ENCODE measurements at regions not wholly inside any gene's neighbourhood (a gene's known extent, or its start where the extent isn't known, plus 50 kb on each side); places are given as distances from the start of the nearest gene placed in this dataset.

GRCh38 chr10:123561141-123561440 lies 105.1 kb upstream of the GPR26 start (continued):
- TF ChIP-seq REST (IDR thresholded peaks at IDR 0.05) (no peak), FOSB (CRISPR knock-in tag; IDR thresholded peaks at IDR 0.05) (no peak), ZNF302 (CRISPR knock-in tag; IDR thresholded peaks at IDR 0.05) (no peak), NPAS2 (CRISPR knock-in tag; IDR thresholded peaks at IDR 0.05; ENCODE audit: borderline replicate concordance) (no peak), POLR2A (IDR thresholded peaks at IDR 0.05; ENCODE audit: low read length) (no peak), HEYL (CRISPR knock-in tag; IDR thresholded peaks at IDR 0.05) (no peak), TP53 (CRISPR knock-in tag; IDR thresholded peaks at IDR 0.05) (no peak), EHF (CRISPR knock-in tag; IDR thresholded peaks at IDR 0.05) (no peak), RNF2 (IDR thresholded peaks at IDR 0.05; ENCODE audit: borderline replicate concordance, low read depth) (no peak), PHF8 (IDR thresholded peaks at IDR 0.05; ENCODE audit: borderline replicate concordance, low read depth) (no peak)

GRCh38 chr10:123562387-123562786 lies 103.8 kb upstream of the GPR26 start:
- ATAC-seq (no peak), FAIRE-seq (no peak), DNase-seq (ENCODE audit: low read depth in 1 of 2, low spot score in 1 of 2) (no peak)
- Histone ChIP-seq H3K27ac (no peak overlapping the region), H3K4me2 (no peak overlapping the region), H3K9me3 (no peaks in the 10 kb centered on the region; the same call in 2 of the 3 replicates), H3K4me3 (no peak overlapping the region), H3K4me1 (no peaks in the 10 kb centered on the region)
- WGBS (ENCODE audit: missing lambda C conversion rate) = 71% methylated on average over 1 of the region's 1 CpG
- ChIA-PET POLR2A (no interaction called here), CTCF (interaction anchor here (0.7 to 10.7 kb wide), 4 partner anchors 22 to 519 kb away, joined by 3 to 130 read pairs (median 52); no protein-coding TSS in a partner anchor)
- TF ChIP-seq CHD4 (IDR thresholded peaks at IDR 0.05; ENCODE audit: borderline replicate concordance) = no peak
- no peak for TF ChIP-seq REST (IDR thresholded peaks at IDR 0.05)
- TF ChIP-seq TP53 (CRISPR knock-in tag; IDR thresholded peaks at IDR 0.05) = no peak
- no peak for TF ChIP-seq FOSL2 (IDR thresholded peaks at IDR 0.05)
- TF ChIP-seq FOSL2 (CRISPR knock-in tag; IDR thresholded peaks at IDR 0.05) = no peak
- TF ChIP-seq ZFP36 (IDR thresholded peaks at IDR 0.05; ENCODE audit: borderline replicate concordance, partially characterized antibody) = no peak
- TF ChIP-seq ZNF302 (CRISPR knock-in tag; IDR thresholded peaks at IDR 0.05) = no peak
- no peak for TF ChIP-seq POLR2AphosphoS2 (conservative IDR thresholded peaks at IDR 0.05; ENCODE audit: low read length)
- no peak for TF ChIP-seq HOXB5 (CRISPR knock-in tag; IDR thresholded peaks at IDR 0.05)
- no peak for TF ChIP-seq ELK1 (IDR thresholded peaks at IDR 0.05; ENCODE audit: low read depth, low read length)
- no peak for TF ChIP-seq MYC (IDR thresholded peaks at IDR 0.05; ENCODE audit: borderline replicate concordance, low read length)
- TF ChIP-seq, protein P1, sequence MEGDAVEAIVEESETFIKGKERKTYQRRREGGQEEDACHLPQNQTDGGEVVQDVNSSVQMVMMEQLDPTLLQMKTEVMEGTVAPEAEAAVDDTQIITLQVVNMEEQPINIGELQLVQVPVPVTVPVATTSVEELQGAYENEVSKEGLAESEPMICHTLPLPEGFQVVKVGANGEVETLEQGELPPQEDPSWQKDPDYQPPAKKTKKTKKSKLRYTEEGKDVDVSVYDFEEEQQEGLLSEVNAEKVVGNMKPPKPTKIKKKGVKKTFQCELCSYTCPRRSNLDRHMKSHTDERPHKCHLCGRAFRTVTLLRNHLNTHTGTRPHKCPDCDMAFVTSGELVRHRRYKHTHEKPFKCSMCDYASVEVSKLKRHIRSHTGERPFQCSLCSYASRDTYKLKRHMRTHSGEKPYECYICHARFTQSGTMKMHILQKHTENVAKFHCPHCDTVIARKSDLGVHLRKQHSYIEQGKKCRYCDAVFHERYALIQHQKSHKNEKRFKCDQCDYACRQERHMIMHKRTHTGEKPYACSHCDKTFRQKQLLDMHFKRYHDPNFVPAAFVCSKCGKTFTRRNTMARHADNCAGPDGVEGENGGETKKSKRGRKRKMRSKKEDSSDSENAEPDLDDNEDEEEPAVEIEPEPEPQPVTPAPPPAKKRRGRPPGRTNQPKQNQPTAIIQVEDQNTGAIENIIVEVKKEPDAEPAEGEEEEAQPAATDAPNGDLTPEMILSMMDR (IDR thresholded peaks at IDR 0.05) = no peak
